HG03139 (cell line): ENCODE measurements at regions not wholly inside any gene's neighbourhood (a gene's known extent, or its start where the extent isn't known, plus 50 kb on each side); places are given as distances from the start of the nearest gene placed in this dataset.

Source experiments
- ATAC-seq: cut with Tn5 transposase; IDR thresholded peaks from one replicate; pipeline ENCODE4 v1.9.1; 2021; ENCODE audit not compliant: unreplicated experiment

GRCh38 chr4:20302336-20302735 lies 50.6 kb downstream of the SLIT2 start:
- ATAC-seq = no peak

GRCh38 chr4:20305976-20306375 lies 54.3 kb downstream of the SLIT2 start:
- no peak for ATAC-seq

GRCh38 chr4:20311856-20312255 lies 60.2 kb downstream of the SLIT2 start:
- no peak for ATAC-seq

- no peak for ATAC-seq
Measured at GRCh38 chr4:20313237-20314030, 61.7 kb downstream of the SLIT2 start.

- ATAC-seq = no peak
Measured at GRCh38 chr4:20317424-20317985, 65.8 kb downstream of the SLIT2 start.

- no peak for ATAC-seq
Measured at GRCh38 chr4:20318001-20318908, 66.5 kb downstream of the SLIT2 start.

DNA sequence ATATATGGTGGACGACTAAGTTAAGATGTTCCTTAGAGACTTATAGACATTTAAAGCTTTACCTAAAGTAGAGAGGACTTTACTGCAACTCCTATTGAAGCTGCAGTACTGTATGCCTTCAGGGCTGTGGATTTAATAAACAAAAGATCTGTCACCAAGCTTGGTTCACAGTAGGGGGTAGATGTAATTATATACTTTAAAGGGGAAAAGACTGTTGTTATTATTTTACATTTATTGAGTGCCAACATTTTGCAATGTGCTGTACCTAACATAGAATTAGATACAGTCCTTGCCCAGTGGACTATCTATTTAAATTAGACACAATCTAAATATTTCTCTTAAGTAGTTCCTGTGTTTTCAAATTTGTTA lies 67.2 kb downstream of the SLIT2 start:
- no peak for ATAC-seq

DNA sequence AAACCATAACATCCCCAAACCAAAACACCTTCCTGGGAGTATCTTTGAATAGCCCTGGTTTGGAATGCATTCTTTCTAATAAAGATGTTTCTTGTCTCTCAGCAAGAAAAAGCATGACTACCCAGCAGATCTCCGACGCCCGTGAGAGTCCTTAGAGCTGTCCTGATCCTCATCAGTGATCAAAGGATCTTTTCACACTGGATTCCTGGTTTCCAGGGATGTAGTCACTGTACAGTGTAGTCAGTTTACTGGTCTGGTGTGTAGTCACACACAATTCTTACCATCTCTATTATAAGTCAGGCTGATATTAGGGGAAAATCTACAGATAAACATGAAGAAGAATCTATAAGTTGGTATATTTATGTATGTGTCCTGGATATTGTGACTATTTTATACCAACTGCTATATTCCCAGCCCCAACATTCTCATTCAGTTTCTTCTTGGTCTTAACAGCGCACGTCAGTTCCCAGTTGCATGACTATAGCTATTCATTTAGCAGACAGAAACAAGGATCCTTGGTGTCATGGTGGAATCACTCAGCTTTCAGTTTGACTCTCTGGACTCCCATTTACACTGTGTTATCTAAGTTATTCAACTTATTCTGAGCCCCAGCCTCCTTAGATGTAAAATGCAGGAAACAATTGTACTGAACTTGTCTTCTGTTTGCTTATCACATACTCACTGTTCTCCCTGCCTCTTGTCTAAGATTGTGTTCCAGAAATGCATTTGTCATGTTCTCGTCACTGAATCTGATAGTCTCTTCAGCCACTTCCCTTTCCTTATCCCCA lies 68.3 kb downstream of the SLIT2 start:
- ATAC-seq = no peak

DNA sequence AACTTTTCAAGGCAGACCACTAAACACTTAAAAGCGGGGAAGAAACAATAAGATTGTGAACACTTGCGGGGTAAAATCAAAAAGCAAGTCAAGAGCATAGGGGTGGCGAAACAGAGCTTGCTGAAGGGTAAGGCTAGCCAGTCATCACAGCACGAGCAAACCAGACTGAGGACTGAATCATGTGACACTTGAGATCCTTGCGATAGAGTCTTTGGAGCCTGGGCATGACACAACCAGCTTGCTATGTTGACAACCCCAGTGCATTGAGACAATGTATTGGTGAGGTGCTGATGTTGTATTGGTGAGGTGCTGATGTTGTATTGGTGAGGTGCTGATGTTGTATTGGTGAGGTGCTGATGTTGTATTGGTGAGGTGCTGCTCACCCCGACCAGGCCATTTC lies 72.3 kb downstream of the SLIT2 start:
- no peak for ATAC-seq

GRCh38 chr4:20326460-20326859 lies 74.8 kb downstream of the SLIT2 start:
- ATAC-seq = no peak

- ATAC-seq = no peak
Measured at GRCh38 chr4:20326977-20327376, 75.3 kb downstream of the SLIT2 start.

DNA sequence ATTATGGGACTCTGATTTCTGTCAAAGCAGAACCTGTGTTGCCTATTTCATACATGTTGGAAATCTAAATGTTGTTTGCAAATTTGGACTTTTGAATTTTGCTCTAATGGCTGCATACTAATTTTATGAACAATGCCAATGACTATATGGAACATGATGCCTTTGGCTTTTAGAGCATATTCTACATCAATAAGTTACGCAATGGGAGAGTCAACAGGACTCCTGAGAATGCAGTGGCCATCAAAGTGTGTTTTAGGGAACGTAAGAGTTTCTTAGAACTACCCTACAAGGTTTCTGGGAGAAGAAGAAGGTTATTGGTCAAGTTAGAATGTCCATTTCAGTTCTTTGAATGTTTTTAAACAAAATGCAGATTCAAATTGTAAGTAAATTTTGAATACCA lies 76.1 kb downstream of the SLIT2 start:
- ATAC-seq = no peak

GRCh38 chr4:20331642-20332041 lies 79.9 kb downstream of the SLIT2 start:
- ATAC-seq = no peak

DNA sequence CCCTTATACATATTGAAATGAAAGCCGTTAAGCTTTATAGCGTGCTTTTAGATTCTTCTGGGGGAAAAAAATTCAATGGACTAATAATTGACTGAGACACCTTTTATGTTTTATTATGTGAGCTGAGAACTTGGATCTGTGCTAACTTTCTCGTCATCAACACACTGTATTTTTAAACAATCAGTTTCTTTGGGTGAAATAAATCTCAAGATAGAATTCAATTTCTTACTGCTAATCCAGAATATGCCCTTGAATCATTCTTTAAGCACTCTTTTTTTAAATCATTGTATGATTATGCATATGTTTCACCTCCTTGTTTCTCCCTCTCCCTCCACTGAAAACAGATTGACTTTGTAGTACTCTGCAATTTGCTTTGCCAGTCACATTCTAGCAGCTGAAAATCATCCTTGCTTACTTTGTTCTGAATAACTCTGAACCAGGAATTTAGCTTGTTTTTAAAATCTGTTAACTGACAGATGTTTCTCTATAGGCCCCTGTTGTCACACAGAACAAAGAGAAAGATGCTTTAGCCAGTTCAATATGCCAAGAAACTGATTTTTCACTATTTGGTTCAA lies 81.5 kb downstream of the SLIT2 start:
- no peak for ATAC-seq

DNA sequence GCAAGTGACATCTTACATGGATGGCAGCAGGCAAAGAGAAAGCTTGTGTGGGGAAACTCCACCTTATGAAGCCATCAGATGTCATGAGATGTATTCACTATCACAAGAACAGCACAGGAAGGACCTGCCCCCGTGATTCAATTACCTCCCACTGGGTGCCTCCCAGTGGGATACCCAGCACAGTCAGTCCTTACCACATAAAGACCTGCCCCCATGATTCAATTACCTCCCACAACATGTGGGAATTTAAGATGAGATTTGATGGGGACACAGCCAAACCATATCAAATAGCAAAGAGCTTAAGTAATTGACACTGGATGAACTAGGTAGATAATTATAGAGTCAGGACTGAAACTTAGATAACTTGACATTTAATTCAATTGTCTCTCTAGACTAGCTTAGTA lies 85.6 kb downstream of the SLIT2 start:
- no peak for ATAC-seq

- ATAC-seq = no peak
Measured at GRCh38 chr4:20338841-20339240, 87.1 kb downstream of the SLIT2 start.

DNA sequence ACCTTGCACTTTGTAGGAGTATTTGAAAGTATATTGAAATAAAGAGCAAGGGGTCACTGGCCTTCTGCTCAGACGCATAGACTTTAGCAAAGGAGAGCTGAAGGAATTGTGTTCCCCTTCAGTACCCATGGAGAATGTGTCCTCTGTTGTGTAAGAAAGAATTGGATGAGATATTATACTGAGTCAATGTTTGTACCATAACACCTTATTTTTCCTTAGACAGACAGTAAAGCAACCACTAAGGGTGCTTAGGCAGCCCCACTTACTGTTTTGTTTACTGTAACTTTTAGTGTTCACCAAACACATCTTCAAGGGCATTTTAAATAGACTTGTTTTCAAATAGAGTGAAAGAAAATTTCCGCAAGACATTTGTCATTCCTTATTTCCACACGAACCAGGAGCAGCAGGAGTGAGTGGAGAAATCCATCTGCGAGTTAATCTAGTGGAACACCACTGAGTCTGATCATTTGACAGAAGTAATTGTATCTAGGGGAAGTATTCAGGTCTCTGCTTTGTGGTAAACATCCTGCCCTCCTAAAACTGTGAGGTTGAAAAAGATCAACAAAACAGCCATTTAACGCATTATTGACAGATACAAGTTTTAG lies 89.5 kb downstream of the SLIT2 start:
- no peak for ATAC-seq

DNA sequence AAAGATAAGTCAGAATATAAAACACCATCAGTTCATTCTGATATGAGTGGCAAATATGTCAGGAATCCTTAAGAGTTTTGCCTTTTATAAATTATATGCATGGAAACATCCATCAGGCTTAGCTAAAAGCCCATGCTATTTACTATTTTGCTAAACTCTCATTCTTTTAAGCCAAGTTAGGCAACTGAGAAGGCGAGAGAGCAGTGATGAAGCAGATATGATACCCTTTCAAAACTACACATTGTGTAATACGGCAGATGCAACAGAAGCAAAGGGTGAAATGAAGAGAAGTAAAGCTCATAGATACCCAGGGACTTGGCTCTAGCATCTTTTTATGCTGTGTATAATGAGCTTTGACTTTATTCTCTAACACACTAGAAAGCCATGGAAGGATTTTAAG lies 95.8 kb downstream of the SLIT2 start:
- ATAC-seq = no peak

GRCh38 chr4:20348411-20348810 lies 96.7 kb downstream of the SLIT2 start:
- ATAC-seq = no peak
